NCI-H526 treated with DMSO at 0.1 percent for 48 hours (cell line): ENCODE measurements at regions not wholly inside any gene's neighbourhood (a gene's known extent, or its start where the extent isn't known, plus 50 kb on each side); places are given as distances from the start of the nearest gene placed in this dataset.
"Not testable (repeated sequence)": the region's sequence is repeated elsewhere in the genome, so short reads cannot be mapped to it uniquely, and the experiment has no call there.

Experiments
- DNase-seq: peaks from one replicate; lab custom pipeline; 2025; lab: John Stamatoyannopoulos, UW

- no peak for DNase-seq
Observed at GRCh38 chr6:137933696-137934095, 66.6 kb downstream of the TNFAIP3 start.

- no peak for DNase-seq
Observed at GRCh38 chr6:137936798-137937197, 69.7 kb downstream of the TNFAIP3 start.

- DNase-seq: no peak
Observed at GRCh38 chr6:137937834-137938233, 70.8 kb downstream of the TNFAIP3 start.

- DNase-seq: no peak
Observed at GRCh38 chr6:137938770-137939379, 71.8 kb downstream of the TNFAIP3 start.

GRCh38 chr6:137941995-137942394 is 74.9 kb downstream of the TNFAIP3 start:
- no peak for DNase-seq

- no peak for DNase-seq
Observed at GRCh38 chr6:137942736-137943135, 75.7 kb downstream of the TNFAIP3 start.

GRCh38 chr6:137944381-137944780 is 77.3 kb downstream of the TNFAIP3 start:
- not testable (repeated sequence) for DNase-seq

- no peak for DNase-seq
Observed at GRCh38 chr6:137944793-137945498, 77.9 kb downstream of the TNFAIP3 start.

- no peak for DNase-seq
Observed at GRCh38 chr6:137949686-137950390, 82.8 kb downstream of the TNFAIP3 start.

GRCh38 chr6:137950581-137950980 is 83.5 kb downstream of the TNFAIP3 start:
- DNase-seq: no peak

- no peak for DNase-seq
Observed at GRCh38 chr6:137951064-137951597, 84.1 kb downstream of the TNFAIP3 start.

GRCh38 chr6:137952247-137952646 is 85.2 kb downstream of the TNFAIP3 start:
- DNase-seq: no peak

- DNase-seq: no peak
Observed at GRCh38 chr6:137953761-137954160, 86.7 kb downstream of the TNFAIP3 start.

- DNase-seq: no peak
Observed at GRCh38 chr6:137954253-137954652, 87.2 kb downstream of the TNFAIP3 start.

GRCh38 chr6:137956098-137956488 is 89.0 kb downstream of the TNFAIP3 start:
- DNase-seq: no peak

GRCh38 chr6:137957471-137957870 is 90.4 kb downstream of the TNFAIP3 start:
- no peak for DNase-seq

GRCh38 chr6:137958811-137959565 is 91.9 kb downstream of the TNFAIP3 start:
- DNase-seq: no peak

GRCh38 chr6:137962725-137963124 is 95.7 kb downstream of the TNFAIP3 start:
- no peak for DNase-seq

GRCh38 chr6:137964876-137965275 is 97.8 kb downstream of the TNFAIP3 start:
- DNase-seq: no peak

- DNase-seq: no peak
Observed at GRCh38 chr6:137967689-137968454, 100.8 kb downstream of the TNFAIP3 start.

- DNase-seq: no peak
Observed at GRCh38 chr6:137968455-137968804, 101.4 kb downstream of the TNFAIP3 start.

GRCh38 chr6:137968901-137969300 is 101.8 kb downstream of the TNFAIP3 start:
- DNase-seq: no peak
